DMS53 treated with DMSO at 0.1 percent for 48 hours (cell line): ENCODE measurements at regions not wholly inside any gene's neighbourhood (a gene's known extent, or its start where the extent isn't known, plus 50 kb on each side); places are given as distances from the start of the nearest gene placed in this dataset.
A peak's percentile ranks its signal among the peaks of the same experiment; 100 is the strongest.

Experiments used
- DNase-seq: peaks from one replicate; lab custom pipeline; 2025; ENCODE audit not compliant: unreplicated experiment; lab: John Stamatoyannopoulos, UW

- DNase-seq = no peak
These were observed 82.0 kb upstream of the EEA1 start for GRCh38 chr12:93011100-93011499.

GRCh38 chr12:93015871-93016751, 87.0 kb upstream of the EEA1 start:
- DNase-seq = peak; percentile 58

- no peak for DNase-seq
These were observed 87.8 kb upstream of the EEA1 start for GRCh38 chr12:93016752-93017350.

GRCh38 chr12:93018610-93019009, 89.5 kb upstream of the EEA1 start:
- DNase-seq = no peak

- no peak for DNase-seq
These were observed 90.3 kb upstream of the EEA1 start for GRCh38 chr12:93019212-93019927.

GRCh38 chr12:93019975-93020630, 91.0 kb upstream of the EEA1 start:
- peak; percentile 99 for DNase-seq

GRCh38 chr12:93020631-93021597, 91.8 kb upstream of the EEA1 start:
- no peak for DNase-seq

- DNase-seq = no peak
These were observed 93.7 kb upstream of the EEA1 start for GRCh38 chr12:93022603-93023340.

- DNase-seq = peak; percentile 74
These were observed 96.3 kb upstream of the EEA1 start for GRCh38 chr12:93025145-93026103.

- no peak for DNase-seq
These were observed 97.9 kb upstream of the EEA1 start for GRCh38 chr12:93027041-93027440.

GRCh38 chr12:93029091-93029490, 100.0 kb upstream of the EEA1 start:
- no peak for DNase-seq

GRCh38 chr12:93031028-93031427, 101.9 kb upstream of the EEA1 start:
- DNase-seq = no peak

GRCh38 chr12:93032758-93033157, 103.7 kb upstream of the EEA1 start:
- DNase-seq = peak; percentile 65

- DNase-seq = no peak
These were observed 104.9 kb upstream of the EEA1 start for GRCh38 chr12:93033948-93034347.

- no peak for DNase-seq
These were observed 110.0 kb upstream of the EEA1 start for GRCh38 chr12:93039062-93039461.

- DNase-seq = peak; percentile 88
These were observed 110.8 kb upstream of the EEA1 start for GRCh38 chr12:93039930-93040329.

- no peak for DNase-seq
These were observed 111.3 kb upstream of the EEA1 start for GRCh38 chr12:93040367-93040766.

- no peak for DNase-seq
These were observed 112.3 kb upstream of the EEA1 start for GRCh38 chr12:93041416-93041815.
